ENCODE measurements at regions not wholly inside any gene's neighbourhood (a gene's known extent, or its start where the extent isn't known, plus 50 kb on each side); places are given as distances from the start of the nearest gene placed in this dataset.

GRCh38 chr6:40066372-40066771, 132.1 kb upstream of the MOCS1 start:
- TF ChIP-seq EZH2 (IDR thresholded peaks at IDR 0.05) (no peak), FOXP2 (optimal IDR thresholded peaks at IDR 0.05; ENCODE audit: control extremely low read depth, extremely low read length, insufficient read depth) (no peak), POLR2AphosphoS5 (IDR thresholded peaks at IDR 0.05; ENCODE audit: borderline replicate concordance, low read depth, low read length) (no peak)

Data from SK-N-MC (cell line).